HEK293 (cell line): ENCODE measurements at regions not wholly inside any gene's neighbourhood (a gene's known extent, or its start where the extent isn't known, plus 50 kb on each side); places are given as distances from the start of the nearest gene placed in this dataset.

ENCODE experiments used
- CTCF ChIA-PET: fragments of 350-600 bp; formaldehyde crosslinking; extraction: SDS; loops from one replicate; lab custom pipeline; 2021; ENCODE audit warnings: antibody characterized with exemption; lab: Yijun Ruan, JAX
- POLR2A ChIA-PET: fragments of 300-600 bp; formaldehyde crosslinking; extraction: SDS; loops from one replicate; lab custom pipeline; 2020; ENCODE audit warnings: antibody characterized with exemption, inconsistent platforms; lab: Yijun Ruan, JAX
- H3K27ac ChIP-seq: fragments of 200-500 bp; sonication (Bioruptor generic); 2 replicates; pipeline ENCODE4 v1.5.1; 2014; ENCODE audit warnings: low read depth, low read length, control low read depth, inconsistent platforms; ENCODE audit errors: extremely low read depth
- H3K36me3 ChIP-seq, 2 experiments: fragments of 200-500 bp in 1 of 2; sonication (Bioruptor generic) in 1 of 2; 1 replicate in 1 of 2; 2 replicates in 1 of 2; pipeline ENCODE4 v1.5.1; 2014 to 2017; ENCODE audit warnings: inconsistent platforms in 2 of 2, low read length in 2 of 2; ENCODE audit not compliant: control insufficient read depth in 2 of 2, insufficient read depth in 1 of 2
- H3K4me1 ChIP-seq: fragments of 200-500 bp; sonication (Bioruptor generic); 2 replicates; pipeline ENCODE4 v1.5.1; 2014; ENCODE audit warnings: mild to moderate bottlenecking, low read length, inconsistent platforms; ENCODE audit not compliant: control insufficient read depth, insufficient read depth
- H3K4me3 ChIP-seq: 2 replicates; pipeline ENCODE4 v1.5.1; 2011; ENCODE audit warnings: low read depth, mild to moderate bottlenecking, control low read depth, low read length, moderate library complexity
- H3K9me3 ChIP-seq: fragments of 200-500 bp; sonication (Bioruptor generic); 2 replicates; pipeline ENCODE4 v1.5.1; 2014; ENCODE audit warnings: low read depth, low read length, inconsistent platforms; ENCODE audit not compliant: control insufficient read depth, insufficient read depth
- FEZF1 ChIP-seq: fragments of 450-650 bp; formaldehyde crosslinking; IDR thresholded peaks from 2 replicates; pipeline ENCODE4 v1.5.1; 2016; ENCODE audit warnings: missing biosample characterization, missing genetic modification characterization
- GLIS1 ChIP-seq: fragments of 450-650 bp; formaldehyde crosslinking; IDR thresholded peaks from 2 replicates; pipeline ENCODE4 v1.5.1; 2016; ENCODE audit warnings: missing biosample characterization, missing genetic modification characterization
- GLIS2 ChIP-seq: fragments of 450-650 bp; formaldehyde crosslinking; IDR thresholded peaks from 2 replicates; pipeline ENCODE4 v1.5.1; 2016; ENCODE audit warnings: missing biosample characterization, missing genetic modification characterization
- KLF7 ChIP-seq: fragments of 450-650 bp; formaldehyde crosslinking; IDR thresholded peaks from 2 replicates; pipeline ENCODE4 v1.5.1; 2016; ENCODE audit warnings: missing biosample characterization, missing genetic modification characterization, borderline replicate concordance
- REST ChIP-seq: fragments of 450-650 bp; formaldehyde crosslinking; IDR thresholded peaks from 2 replicates; pipeline ENCODE4 v1.5.1; 2016; ENCODE audit warnings: missing biosample characterization, missing genetic modification characterization
- ZBTB20 ChIP-seq: fragments of 450-650 bp; formaldehyde crosslinking; IDR thresholded peaks from 2 replicates; pipeline ENCODE4 v1.5.1; 2016; ENCODE audit warnings: missing biosample characterization, missing genetic modification characterization
- ZBTB48 ChIP-seq: fragments of 450-650 bp; formaldehyde crosslinking; IDR thresholded peaks from 2 replicates; pipeline ENCODE4 v1.5.1; 2016; ENCODE audit warnings: missing biosample characterization, missing genetic modification characterization
- ZEB2 ChIP-seq: fragments of 450-650 bp; formaldehyde crosslinking; IDR thresholded peaks from 2 replicates; pipeline ENCODE4 v1.5.1; 2016; ENCODE audit warnings: missing biosample characterization, missing genetic modification characterization
- ZNF2 ChIP-seq: fragments of 450-650 bp; formaldehyde crosslinking; IDR thresholded peaks from 2 replicates; pipeline ENCODE4 v1.5.1; 2016; ENCODE audit warnings: missing biosample characterization, missing genetic modification characterization
- ZNF223 ChIP-seq: fragments of 450-650 bp; formaldehyde crosslinking; IDR thresholded peaks from 2 replicates; pipeline ENCODE4 v1.5.1; 2016; ENCODE audit warnings: missing biosample characterization, missing genetic modification characterization
- ZNF416 ChIP-seq: fragments of 450-650 bp; formaldehyde crosslinking; IDR thresholded peaks from 2 replicates; pipeline ENCODE4 v1.5.1; 2016; ENCODE audit warnings: missing biosample characterization, missing genetic modification characterization
- ZNF433 ChIP-seq: fragments of 450-650 bp; formaldehyde crosslinking; IDR thresholded peaks from 2 replicates; pipeline ENCODE4 v1.5.1; 2016; ENCODE audit warnings: missing biosample characterization, missing genetic modification characterization, low read depth
- ZNF510 ChIP-seq: fragments of 450-650 bp; formaldehyde crosslinking; IDR thresholded peaks from 2 replicates; pipeline ENCODE4 v1.5.1; 2018; ENCODE audit warnings: mild to moderate bottlenecking, missing genetic modification characterization, missing biosample characterization; ENCODE audit not compliant: insufficient replicate concordance
- ZNF514 ChIP-seq: fragments of 450-650 bp; formaldehyde crosslinking; IDR thresholded peaks from 2 replicates; pipeline ENCODE4 v1.5.1; 2016; ENCODE audit warnings: missing biosample characterization, missing genetic modification characterization
- ZNF518A ChIP-seq: fragments of 450-650 bp; formaldehyde crosslinking; conservative IDR thresholded peaks from 2 replicates; pipeline ENCODE4 v1.5.1; 2016; ENCODE audit warnings: low read depth, missing biosample characterization, missing genetic modification characterization
- ZNF626 ChIP-seq: fragments of 450-650 bp; sonication (Bioruptor Pico); formaldehyde crosslinking; IDR thresholded peaks from 2 replicates; pipeline ENCODE4 v1.5.1; 2018; ENCODE audit warnings: missing biosample characterization, missing genetic modification characterization, inconsistent platforms
- ZNF704 ChIP-seq: fragments of 450-650 bp; formaldehyde crosslinking; IDR thresholded peaks from 2 replicates; pipeline ENCODE4 v1.5.1; 2016; ENCODE audit warnings: missing biosample characterization, missing genetic modification characterization
- ZSCAN4 ChIP-seq: fragments of 450-650 bp; formaldehyde crosslinking; IDR thresholded peaks from 2 replicates; pipeline ENCODE4 v1.5.1; 2017; ENCODE audit warnings: missing biosample characterization, missing genetic modification characterization
- TF ChIP-seq, protein P1 (sequence below): fragments of 450-650 bp; formaldehyde crosslinking; IDR thresholded peaks from 2 replicates; pipeline ENCODE4 v1.5.1; 2016; ENCODE audit warnings: missing biosample characterization, missing genetic modification characterization
- TF ChIP-seq, protein P2 (sequence below): fragments of 450-650 bp; formaldehyde crosslinking; IDR thresholded peaks from 2 replicates; pipeline ENCODE4 v1.5.1; 2016; ENCODE audit warnings: missing biosample characterization, missing genetic modification characterization

GRCh38 chr3:132225664-132226063 lies 91.5 kb upstream of the ACP3 start:
- H3K4me3 ChIP-seq: no peak overlapping the region
- TF ChIP-seq ZNF514: no peak
- no peak for TF ChIP-seq ZBTB20
- TF ChIP-seq GLIS1 (tag by site-specific recombination): no peak
- TF ChIP-seq ZNF518A (tag by site-specific recombination): no peak
- TF ChIP-seq ZNF433: no peak
- no peak for TF ChIP-seq REST (tag by site-specific recombination)
- no peak for TF ChIP-seq ZSCAN4 (tag by site-specific recombination)
- no peak for TF ChIP-seq KLF7 (tag by site-specific recombination)
- no peak for TF ChIP-seq ZNF510
- TF ChIP-seq, protein P1, sequence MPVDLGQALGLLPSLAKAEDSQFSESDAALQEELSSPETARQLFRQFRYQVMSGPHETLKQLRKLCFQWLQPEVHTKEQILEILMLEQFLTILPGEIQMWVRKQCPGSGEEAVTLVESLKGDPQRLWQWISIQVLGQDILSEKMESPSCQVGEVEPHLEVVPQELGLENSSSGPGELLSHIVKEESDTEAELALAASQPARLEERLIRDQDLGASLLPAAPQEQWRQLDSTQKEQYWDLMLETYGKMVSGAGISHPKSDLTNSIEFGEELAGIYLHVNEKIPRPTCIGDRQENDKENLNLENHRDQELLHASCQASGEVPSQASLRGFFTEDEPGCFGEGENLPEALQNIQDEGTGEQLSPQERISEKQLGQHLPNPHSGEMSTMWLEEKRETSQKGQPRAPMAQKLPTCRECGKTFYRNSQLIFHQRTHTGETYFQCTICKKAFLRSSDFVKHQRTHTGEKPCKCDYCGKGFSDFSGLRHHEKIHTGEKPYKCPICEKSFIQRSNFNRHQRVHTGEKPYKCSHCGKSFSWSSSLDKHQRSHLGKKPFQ (tag by site-specific recombination): no peak
- TF ChIP-seq, all 188 proteins: peak for 0
- Histone ChIP-seq H3K9me3 (no peaks in the 10 kb centered on the region), H3K27ac (no peak overlapping the region), H3K4me1 (no peaks in the 10 kb centered on the region), H3K36me3 (no peaks in the 10 kb centered on the region)
- ChIA-PET POLR2A (no interaction called here), CTCF (no interaction called here)

DNA sequence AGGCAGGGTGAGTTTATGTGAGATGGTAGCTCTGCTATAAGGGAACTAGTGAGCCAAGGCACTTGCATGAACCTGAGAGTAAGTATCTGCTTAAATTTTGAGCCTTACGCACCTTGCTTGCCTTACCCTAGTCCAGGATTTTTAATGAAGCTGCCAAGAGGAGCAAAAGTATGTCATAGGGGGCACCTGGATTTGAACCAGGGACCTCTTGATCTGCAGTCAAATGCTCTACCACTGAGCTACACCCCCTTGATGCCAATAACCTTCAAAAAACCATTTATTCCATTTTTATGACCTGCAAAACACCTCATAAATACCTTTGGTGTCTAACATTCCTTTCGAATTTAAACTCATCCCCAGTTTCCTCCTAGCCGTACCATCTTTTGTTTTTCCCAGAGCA lies 88.3 kb upstream of the ACP3 start:
- CTCF ChIA-PET: no interaction called here
- Histone ChIP-seq H3K4me1 (0 out of 2 replicates have a peak, but pooled peaks cover 2% of the 10 kb centered on the region), H3K27ac (no peak overlapping the region), H3K36me3 (no peaks in the 10 kb centered on the region), H3K4me3 (no peak overlapping the region; the same call in 1 of the 2 replicates), H3K9me3 (no peaks in the 10 kb centered on the region)
- POLR2A ChIA-PET: no interaction called here
- TF ChIP-seq ZNF704 (tag by site-specific recombination) (no peak), ZNF626 (tag by site-specific recombination) (no peak), FEZF1 (no peak), ZBTB48 (tag by site-specific recombination) (peak; percentile 80), ZNF2 (tag by site-specific recombination) (0 out of 2 replicates have a peak, but pooled peaks have one; percentile 60), ZEB2 (tag by site-specific recombination) (no peak), ZNF416 (tag by site-specific recombination) (no peak), ZNF223 (tag by site-specific recombination) (no peak), GLIS2 (tag by site-specific recombination) (no peak)
- TF ChIP-seq, protein P2, sequence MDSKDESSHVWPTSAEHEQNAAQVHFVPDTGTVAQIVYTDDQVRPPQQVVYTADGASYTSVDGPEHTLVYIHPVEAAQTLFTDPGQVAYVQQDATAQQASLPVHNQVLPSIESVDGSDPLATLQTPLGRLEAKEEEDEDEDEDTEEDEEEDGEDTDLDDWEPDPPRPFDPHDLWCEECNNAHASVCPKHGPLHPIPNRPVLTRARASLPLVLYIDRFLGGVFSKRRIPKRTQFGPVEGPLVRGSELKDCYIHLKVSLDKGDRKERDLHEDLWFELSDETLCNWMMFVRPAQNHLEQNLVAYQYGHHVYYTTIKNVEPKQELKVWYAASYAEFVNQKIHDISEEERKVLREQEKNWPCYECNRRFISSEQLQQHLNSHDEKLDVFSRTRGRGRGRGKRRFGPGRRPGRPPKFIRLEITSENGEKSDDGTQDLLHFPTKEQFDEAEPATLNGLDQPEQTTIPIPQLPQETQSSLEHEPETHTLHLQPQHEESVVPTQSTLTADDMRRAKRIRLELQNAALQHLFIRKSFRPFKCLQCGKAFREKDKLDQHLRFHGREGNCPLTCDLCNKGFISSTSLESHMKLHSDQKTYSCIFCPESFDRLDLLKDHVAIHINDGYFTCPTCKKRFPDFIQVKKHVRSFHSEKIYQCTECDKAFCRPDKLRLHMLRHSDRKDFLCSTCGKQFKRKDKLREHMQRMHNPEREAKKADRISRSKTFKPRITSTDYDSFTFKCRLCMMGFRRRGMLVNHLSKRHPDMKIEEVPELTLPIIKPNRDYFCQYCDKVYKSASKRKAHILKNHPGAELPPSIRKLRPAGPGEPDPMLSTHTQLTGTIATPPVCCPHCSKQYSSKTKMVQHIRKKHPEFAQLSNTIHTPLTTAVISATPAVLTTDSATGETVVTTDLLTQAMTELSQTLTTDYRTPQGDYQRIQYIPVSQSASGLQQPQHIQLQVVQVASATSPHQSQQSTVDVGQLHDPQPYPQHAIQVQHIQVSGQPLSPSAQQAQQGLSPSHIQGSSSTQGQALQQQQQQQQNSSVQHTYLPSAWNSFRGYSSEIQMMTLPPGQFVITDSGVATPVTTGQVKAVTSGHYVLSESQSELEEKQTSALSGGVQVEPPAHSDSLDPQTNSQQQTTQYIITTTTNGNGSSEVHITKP (tag by site-specific recombination): 0 out of 2 replicates have a peak, but pooled peaks have one; percentile 13
